ENCODE measurements at regions not wholly inside any gene's neighbourhood (a gene's known extent, or its start where the extent isn't known, plus 50 kb on each side); places are given as distances from the start of the nearest gene placed in this dataset.

DNA sequence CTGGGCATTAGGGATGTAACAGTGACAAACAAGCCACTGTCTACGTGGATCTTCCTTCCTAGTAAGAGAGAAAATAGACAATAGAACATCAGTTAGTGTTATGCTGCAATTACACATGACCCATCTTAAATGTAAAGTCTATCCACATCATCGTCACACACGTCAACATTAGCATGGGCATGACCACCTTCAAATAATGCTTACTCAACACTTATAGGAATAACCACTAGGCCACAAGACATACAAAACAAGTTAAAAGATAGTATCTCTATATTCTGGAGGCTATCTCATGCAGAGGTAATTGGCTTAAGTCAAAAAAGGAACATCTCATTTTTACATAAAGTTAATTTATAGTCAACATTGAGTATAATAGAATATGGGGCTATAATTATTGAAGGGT is 156.5 kb downstream of the MOXD1 start:
- DNase-seq (ENCODE audit: low read depth in 2 of 2) = no peak

DNA sequence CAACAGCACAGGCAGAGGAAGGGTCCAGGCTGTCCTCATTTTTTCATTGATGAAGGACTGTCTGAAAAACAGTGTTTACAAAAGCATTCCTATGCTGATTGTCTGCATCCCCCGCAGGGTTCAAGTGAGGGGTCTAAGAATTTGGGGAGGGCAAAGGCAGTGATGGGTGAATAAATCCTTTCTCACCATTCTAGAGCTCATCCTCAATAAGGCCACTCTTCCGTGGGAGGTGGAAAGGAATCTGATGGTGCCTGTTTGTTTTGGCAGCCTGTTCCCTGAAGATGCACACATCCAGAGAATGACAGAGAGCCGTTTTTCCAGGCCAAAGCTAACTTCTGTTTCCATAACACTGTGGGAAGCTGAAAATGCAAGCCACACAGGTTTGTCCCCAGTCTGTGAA is 164.5 kb downstream of the MOXD1 start:
- DNase-seq (ENCODE audit: low read depth in 2 of 2) = no peak

- DNase-seq (ENCODE audit: low read depth in 2 of 2) = no peak
Observed at GRCh38 chr6:132236281-132236680, 165.0 kb downstream of the MOXD1 start.

GRCh38 chr6:132235596-132236280 is 165.5 kb downstream of the MOXD1 start:
- DNase-seq (ENCODE audit: low read depth in 2 of 2) = no peak

GRCh38 chr6:132234356-132234755 is 166.9 kb downstream of the MOXD1 start:
- DNase-seq (ENCODE audit: low read depth in 2 of 2) = no peak

DNA sequence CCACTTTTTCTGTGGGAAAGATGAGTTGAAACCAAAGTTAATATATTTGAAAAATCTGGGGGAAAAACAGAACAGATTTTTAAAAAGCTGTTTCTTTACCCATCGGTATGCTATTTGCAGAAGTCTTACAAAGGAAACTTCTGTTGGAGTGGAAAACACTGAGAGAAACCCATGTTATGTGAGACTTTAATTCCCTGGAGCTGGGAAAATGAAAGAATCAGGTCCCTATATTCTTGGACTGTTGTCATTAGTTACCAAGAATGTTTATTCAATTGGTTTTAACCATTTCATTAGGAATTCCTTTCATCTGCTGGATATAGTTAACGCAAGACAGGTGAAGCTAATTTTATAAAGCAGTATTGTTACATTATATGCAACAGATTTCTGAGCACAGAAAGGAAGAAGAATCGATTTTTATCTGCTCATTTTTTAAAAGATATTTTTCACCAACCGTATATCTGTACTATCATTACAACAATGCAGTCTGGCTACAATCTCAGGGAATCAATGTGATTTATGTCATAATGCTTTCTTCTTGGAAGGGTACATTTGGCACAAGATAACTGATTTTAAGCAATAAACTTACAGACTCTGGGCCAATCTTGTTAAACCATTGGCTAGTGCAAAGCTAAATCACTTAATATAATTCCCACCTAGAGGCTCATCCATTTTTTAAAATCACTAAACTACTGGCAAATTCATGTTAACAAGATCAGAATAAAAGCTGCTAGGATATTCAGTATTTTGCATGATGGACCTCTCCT is 170.0 kb downstream of the MOXD1 start:
- no peak for DNase-seq (ENCODE audit: low read depth in 2 of 2)

DNA sequence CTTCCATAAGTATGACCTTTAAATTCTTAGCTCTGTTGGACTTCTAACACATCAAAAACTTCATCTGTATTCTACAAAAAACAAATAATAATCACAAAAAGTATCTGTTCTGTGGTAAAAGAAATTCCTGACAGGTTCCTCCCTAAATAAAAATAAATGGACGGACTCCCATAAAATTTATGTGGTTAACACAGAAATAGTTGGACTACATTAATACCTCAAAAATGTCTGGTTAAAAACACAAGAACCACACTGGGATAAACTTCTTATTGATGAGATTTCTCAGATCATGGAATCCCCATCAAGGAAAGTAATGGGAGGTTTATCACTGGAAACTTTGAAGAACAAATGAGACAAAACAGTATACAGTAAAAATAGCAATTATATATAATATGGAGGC is 172.4 kb downstream of the MOXD1 start:
- no peak for DNase-seq (ENCODE audit: low read depth in 2 of 2)

DNA sequence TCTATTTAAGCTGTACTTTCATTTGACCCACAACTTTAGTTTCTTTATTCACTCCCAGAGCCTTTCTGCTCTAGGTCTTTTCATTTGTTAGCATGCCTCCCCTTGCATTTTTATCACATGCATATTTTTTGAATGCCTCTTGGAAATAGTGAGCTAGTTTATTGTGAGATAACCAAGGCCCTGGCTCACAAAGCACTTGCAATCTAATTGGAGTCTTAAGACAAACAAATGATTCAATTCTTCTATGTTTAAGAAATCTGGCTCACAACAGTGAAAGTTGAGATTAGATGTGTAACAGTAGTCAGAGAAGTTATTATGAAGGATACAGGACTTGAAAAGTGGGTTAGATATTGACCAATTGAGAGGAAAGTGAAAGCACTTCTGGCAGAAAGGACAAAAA is 173.4 kb downstream of the MOXD1 start:
- DNase-seq (ENCODE audit: low read depth in 2 of 2) = no peak

- no peak for DNase-seq (ENCODE audit: low read depth in 2 of 2)
Observed at GRCh38 chr6:132224943-132225342, 176.3 kb downstream of the MOXD1 start.

DNA sequence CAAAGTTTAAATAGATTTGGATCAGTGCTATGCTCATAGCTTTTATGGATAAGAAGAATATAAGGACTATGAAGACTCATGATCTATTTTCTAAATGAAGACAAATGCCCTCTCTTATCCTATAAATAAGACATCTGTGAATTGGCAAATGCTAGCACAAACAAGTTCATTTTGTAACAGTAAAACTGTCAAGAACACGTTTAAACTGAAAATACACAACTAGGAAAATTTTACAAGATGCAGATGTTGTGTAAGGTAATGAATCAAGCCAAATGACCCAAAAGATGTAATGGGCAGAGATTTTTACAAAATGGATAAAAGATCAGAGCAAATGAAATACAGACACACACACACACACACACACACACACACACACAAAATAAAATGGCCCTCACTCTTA is 180.5 kb downstream of the MOXD1 start:
- DNase-seq (ENCODE audit: low read depth in 2 of 2) = no peak

- DNase-seq (ENCODE audit: low read depth in 2 of 2) = no peak
Observed at GRCh38 chr6:132219901-132220300, 181.4 kb downstream of the MOXD1 start.

- DNase-seq (ENCODE audit: low read depth in 2 of 2) = no peak
Observed at GRCh38 chr6:132218059-132218696, 183.1 kb downstream of the MOXD1 start.

GRCh38 chr6:132215805-132216204 is 185.5 kb downstream of the MOXD1 start:
- DNase-seq (ENCODE audit: low read depth in 2 of 2) = no peak

DNA sequence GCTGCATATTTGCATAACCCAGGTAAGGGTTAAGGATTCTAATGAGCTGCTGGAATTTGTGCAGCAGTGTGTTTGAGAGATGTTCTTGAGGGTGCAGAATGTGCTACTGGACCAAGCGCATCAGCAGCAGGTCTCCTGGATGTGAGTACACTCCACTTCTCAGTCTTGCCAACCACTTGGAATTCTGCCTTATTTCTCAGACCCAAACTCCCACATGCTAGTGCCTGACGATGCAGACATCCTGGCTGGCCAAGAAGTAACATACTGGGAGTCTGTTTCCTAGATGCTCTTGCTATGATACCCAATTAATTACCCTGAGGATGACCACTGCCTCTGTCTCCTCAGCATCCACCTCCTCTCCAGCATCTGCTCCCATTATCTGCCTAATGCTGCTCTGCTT is 186.6 kb downstream of the MOXD1 start:
- no peak for DNase-seq (ENCODE audit: low read depth in 2 of 2)

DNA sequence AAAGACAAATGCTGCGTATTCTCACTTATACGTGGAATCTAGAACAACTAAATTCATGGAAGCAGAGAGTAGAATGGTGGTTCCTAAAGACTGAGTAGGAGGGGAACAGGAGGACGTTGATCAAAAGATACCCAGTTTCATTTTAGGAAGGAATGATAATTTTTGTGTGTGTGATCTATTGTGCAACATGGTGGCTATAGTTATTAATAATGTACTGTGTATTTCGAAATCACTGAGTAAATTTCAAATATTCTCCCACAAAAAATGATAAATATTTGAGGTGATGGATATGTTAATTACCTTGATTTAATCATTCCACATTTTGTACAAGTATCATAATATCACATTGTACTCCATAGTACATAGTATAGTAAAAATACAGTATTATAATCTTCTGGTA is 187.5 kb downstream of the MOXD1 start:
- DNase-seq (ENCODE audit: low read depth in 2 of 2) = no peak

DNA sequence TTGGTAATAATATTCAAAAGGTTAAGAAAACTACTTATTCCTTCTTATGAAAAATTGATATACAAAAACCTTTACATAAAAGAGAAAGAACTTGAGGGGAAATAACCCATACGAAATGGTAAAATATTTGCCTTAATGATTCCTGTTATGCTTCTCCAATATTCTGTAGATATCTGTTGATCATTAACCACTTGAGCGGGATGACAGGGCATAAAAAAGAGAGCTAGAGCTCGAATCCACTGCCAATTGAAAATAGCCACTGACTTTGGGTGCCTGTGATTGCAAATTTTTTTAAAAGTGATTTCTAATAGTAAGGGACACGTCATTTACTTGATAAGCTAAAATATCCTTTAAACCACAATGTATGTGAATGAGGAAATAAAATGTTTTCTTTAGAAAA is 188.1 kb downstream of the MOXD1 start:
- DNase-seq (ENCODE audit: low read depth in 2 of 2) = no peak

DNA sequence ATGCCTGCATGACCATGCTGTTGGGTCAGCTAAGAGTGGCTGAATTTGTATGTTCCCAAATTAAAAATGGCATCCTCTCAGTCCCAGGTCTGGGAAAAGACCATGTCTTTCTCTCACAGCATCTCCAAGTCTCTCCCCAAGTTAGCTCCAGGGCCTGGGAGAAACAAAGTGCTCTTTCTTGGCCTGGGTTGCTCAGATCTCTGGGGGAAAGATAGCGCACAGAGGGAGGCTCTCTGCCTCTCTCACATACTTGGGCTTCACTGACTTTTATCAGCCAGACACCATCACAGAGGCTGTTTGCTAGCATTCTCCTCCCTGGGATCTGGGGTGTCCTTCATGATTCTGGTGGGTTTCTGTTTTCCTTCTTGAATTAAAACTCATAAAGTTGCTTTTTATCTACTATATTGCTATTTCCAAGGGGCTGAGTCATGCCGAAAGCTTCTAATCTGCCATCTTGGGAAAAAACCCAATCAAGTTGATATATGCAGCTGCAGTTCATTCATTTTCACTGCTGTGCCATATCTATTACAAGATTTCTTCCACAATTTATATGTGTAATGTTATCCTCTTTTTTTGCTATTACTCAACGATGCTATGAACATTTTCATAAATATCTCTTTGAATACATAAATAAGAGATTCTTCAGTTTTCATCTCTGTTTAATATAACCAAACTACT is 190.2 kb downstream of the MOXD1 start:
- DNase-seq (ENCODE audit: low read depth in 2 of 2) = no peak

GRCh38 chr6:132209351-132209750 is 191.9 kb downstream of the MOXD1 start:
- no peak for DNase-seq (ENCODE audit: low read depth in 2 of 2)

- no peak for DNase-seq (ENCODE audit: low read depth in 2 of 2)
Observed at GRCh38 chr6:132207991-132208390, 193.3 kb downstream of the MOXD1 start.

DNA sequence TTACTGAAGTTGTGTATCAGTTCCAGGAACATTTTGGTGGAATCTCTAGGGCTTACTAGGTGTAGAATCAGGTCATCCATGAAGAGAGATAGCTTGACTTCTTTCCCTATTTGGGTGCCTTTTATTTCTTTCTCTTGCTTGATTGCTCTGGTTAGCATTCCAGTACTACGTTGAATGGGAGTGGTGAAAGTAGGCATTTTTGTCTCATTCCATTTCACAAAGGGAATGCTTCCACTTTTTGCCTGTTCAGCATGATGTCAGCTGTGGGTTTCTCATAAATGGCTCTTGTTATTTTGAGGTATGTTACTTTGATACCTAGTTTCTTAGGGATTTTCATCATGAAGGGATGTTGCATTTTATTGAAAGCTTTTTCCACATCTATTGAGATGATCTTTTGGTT is 195.3 kb downstream of the MOXD1 start:
- DNase-seq (ENCODE audit: low read depth in 2 of 2) = no peak

DNA sequence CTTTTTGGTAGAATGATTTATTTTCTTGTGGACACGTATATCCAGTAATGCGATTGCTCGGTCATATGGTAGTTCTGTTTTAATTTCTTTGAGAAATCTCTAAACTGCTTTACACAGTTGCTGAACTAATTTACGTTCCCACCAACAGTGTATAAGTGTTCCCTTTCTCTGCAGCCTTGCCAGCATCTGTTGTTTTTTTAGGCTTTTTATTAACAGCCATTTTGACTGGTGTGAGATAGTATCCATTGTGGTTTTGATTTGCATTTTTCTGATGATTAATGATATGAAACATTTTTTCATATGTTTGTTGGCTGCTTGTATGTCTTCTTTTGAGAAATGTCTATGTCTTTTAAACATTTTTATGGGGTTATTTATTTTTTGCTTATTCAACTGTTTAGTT is 196.7 kb downstream of the MOXD1 start:
- DNase-seq (ENCODE audit: low read depth in 2 of 2) = peak in 1 of 2 experiments; percentile 39

DNA sequence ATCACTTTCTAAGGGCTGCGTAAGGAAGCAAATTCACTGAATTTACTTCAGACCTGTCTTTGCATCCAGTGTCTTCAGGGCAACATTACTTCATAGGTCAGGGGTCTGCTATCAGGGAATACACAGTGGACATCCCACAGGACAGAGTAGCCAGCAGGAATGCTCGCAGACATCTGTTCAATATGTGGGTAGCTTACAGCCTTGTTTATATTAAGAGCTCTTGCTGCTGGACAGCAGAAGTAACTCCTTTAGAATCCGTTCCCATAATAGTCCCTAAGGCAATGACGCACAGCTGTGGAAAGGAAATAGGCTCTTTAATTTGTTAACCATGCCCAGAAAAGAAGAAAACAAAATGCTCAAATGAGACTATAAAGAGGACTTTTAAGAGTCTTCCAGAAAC is 198.7 kb downstream of the MOXD1 start:
- peak; percentile 57 to 59 for DNase-seq (ENCODE audit: low read depth in 2 of 2)
